ENCODE measurements at regions not wholly inside any gene's neighbourhood (a gene's known extent, or its start where the extent isn't known, plus 50 kb on each side); places are given as distances from the start of the nearest gene placed in this dataset.

DNA sequence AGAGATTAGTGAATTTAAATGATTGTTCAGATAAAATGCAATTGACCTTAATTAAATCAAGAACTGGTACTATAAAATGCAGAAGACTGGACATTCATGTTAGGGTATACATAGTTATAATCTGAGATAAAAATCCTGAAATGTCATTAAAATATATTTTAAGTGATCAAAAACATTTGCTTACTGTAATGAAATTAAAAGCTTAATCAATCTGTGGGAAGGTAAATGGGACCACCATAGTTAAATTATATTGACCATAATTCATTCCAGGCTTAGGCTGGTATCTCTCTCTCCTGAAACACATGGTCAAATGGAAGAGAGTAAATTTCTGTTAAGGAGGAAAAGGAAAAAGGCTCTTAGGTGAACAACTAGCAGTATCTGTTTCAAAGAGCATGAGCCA, 474.4 kb downstream of the C4orf33 start:
- Mint-ChIP-seq H3K27me3 (ENCODE audit: insufficient read depth) (no peaks in the 10 kb centered on the region), H3K36me3 (ENCODE audit: low read depth) (no peaks in the 10 kb centered on the region), H3K27ac (no peak overlapping the region), H3K4me3 (no peak overlapping the region), H3K9me3 (peaks cover 28% of the 10 kb centered on the region), H3K4me1 (ENCODE audit: low read depth) (no peaks in the 10 kb centered on the region)
- no peak for DNase-seq
- TF ChIP-seq, protein P1, sequence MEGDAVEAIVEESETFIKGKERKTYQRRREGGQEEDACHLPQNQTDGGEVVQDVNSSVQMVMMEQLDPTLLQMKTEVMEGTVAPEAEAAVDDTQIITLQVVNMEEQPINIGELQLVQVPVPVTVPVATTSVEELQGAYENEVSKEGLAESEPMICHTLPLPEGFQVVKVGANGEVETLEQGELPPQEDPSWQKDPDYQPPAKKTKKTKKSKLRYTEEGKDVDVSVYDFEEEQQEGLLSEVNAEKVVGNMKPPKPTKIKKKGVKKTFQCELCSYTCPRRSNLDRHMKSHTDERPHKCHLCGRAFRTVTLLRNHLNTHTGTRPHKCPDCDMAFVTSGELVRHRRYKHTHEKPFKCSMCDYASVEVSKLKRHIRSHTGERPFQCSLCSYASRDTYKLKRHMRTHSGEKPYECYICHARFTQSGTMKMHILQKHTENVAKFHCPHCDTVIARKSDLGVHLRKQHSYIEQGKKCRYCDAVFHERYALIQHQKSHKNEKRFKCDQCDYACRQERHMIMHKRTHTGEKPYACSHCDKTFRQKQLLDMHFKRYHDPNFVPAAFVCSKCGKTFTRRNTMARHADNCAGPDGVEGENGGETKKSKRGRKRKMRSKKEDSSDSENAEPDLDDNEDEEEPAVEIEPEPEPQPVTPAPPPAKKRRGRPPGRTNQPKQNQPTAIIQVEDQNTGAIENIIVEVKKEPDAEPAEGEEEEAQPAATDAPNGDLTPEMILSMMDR (IDR thresholded peaks at IDR 0.05) = no peak

DNA sequence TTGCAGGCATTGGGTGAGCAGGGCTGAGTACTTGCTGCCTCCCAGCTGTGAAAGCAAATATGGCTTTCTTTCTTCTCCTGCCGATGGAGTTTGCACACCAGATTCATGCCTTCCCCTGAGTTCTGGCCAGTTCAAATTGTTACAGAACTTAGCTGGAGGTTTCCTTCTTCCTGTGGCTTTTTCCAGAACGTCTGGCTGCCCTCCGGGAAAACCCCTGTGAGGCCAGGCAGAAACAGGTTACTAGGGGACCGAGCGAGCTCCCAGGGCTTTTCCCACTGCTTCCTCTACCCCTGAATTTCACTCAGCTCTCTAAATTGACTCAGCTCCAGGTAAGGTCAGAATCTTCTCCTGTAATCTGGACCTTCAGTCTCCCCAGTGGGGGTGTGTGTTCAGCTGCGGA, 482.4 kb downstream of the C4orf33 start:
- Mint-ChIP-seq H3K4me1 (ENCODE audit: low read depth) (no peaks in the 10 kb centered on the region), H3K27ac (no peak overlapping the region), H3K9me3 (peaks cover 43% of the 10 kb centered on the region), H3K27me3 (ENCODE audit: insufficient read depth) (no peaks in the 10 kb centered on the region; the same call in 1 of the 2 replicates), H3K4me3 (no peak overlapping the region), H3K36me3 (ENCODE audit: low read depth) (no peaks in the 10 kb centered on the region)
- TF ChIP-seq, protein P1 (IDR thresholded peaks at IDR 0.05) = no peak
- no peak for DNase-seq

DNA sequence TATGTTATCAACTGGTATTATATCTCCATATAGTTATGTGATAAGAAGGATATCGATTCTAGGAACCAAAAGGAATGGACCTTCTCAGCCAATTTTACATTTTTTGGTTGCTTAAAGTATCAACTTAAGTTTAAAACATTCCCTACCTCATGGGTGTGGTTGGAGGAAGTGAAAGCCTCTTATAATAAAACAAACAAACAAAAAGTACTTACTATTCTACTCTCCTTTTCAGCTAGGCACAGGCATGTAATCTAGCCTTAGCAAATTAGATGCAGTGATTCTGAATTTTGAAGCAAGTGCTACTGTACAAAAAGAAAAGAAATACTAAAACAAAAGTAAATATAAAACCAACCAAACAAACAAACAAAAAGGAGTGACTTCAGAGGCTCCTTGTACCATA, 485.4 kb downstream of the C4orf33 start:
- no peak overlapping the region for H3K4me3 Mint-ChIP-seq
- peaks cover 43% of the 10 kb centered on the region for H3K9me3 Mint-ChIP-seq
- no peak overlapping the region for H3K27ac Mint-ChIP-seq
- DNase-seq = no peak
- no peaks in the 10 kb centered on the region for H3K36me3 Mint-ChIP-seq (ENCODE audit: low read depth)
- TF ChIP-seq, protein P1 (IDR thresholded peaks at IDR 0.05) = no peak
- H3K27me3 Mint-ChIP-seq (ENCODE audit: insufficient read depth) = no peaks in the 10 kb centered on the region; the same call in 1 of the 2 replicates
- H3K4me1 Mint-ChIP-seq (ENCODE audit: low read depth) = no peaks in the 10 kb centered on the region

DNA sequence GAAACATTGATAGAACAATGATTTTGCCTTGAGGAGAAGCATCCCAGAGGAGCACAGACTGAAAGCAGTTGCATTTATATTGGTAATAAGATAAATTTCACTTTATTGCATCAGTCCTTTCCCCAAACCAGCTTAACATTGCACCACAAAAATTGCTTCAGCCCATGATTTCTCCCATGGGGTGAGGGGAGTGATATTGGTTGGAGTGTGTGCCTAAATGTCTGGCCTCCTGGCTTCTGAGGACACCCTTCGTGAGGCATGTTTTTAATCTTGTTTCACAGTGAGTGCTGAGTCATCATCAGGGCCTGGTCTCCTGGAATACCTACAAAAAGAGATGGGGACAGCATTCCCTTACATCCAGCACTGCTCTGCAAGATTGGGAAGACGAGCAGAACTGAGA, 487.9 kb downstream of the C4orf33 start:
- Mint-ChIP-seq H3K27me3 (ENCODE audit: insufficient read depth) (no peaks in the 10 kb centered on the region), H3K4me1 (ENCODE audit: low read depth) (no peaks in the 10 kb centered on the region), H3K27ac (no peak overlapping the region), H3K36me3 (ENCODE audit: low read depth) (no peaks in the 10 kb centered on the region), H3K9me3 (peaks cover 42% of the 10 kb centered on the region), H3K4me3 (no peak overlapping the region)
- TF ChIP-seq, protein P1 (IDR thresholded peaks at IDR 0.05) = no peak
- no peak for DNase-seq

DNA sequence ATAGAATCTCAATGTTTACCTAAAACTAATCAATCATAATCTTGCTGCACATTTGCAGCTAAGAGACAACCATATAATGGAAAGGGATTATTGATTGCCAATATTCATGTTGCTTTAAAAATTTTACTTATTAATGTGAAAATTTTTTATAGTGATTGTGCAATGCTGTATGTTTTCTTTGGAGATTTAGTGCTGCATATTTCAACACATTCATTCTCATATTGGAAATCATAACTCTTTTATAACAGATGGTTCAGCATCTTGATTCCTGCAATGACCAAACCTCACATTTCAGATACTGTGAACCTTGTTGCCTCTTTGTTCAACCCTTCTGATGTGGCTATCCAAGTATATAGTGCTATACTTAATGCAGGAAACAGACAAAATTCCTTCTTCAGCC, 502.6 kb downstream of the C4orf33 start:
- TF ChIP-seq, protein P1 (IDR thresholded peaks at IDR 0.05) = no peak
- H3K27ac Mint-ChIP-seq = no peak overlapping the region
- H3K4me3 Mint-ChIP-seq = no peak overlapping the region
- H3K9me3 Mint-ChIP-seq = peaks cover 21% of the 10 kb centered on the region
- no peaks in the 10 kb centered on the region; the same call in 1 of the 2 replicates for H3K27me3 Mint-ChIP-seq (ENCODE audit: insufficient read depth)
- H3K36me3 Mint-ChIP-seq (ENCODE audit: low read depth) = no peaks in the 10 kb centered on the region
- H3K4me1 Mint-ChIP-seq (ENCODE audit: low read depth) = no peaks in the 10 kb centered on the region
- DNase-seq = no peak

DNA sequence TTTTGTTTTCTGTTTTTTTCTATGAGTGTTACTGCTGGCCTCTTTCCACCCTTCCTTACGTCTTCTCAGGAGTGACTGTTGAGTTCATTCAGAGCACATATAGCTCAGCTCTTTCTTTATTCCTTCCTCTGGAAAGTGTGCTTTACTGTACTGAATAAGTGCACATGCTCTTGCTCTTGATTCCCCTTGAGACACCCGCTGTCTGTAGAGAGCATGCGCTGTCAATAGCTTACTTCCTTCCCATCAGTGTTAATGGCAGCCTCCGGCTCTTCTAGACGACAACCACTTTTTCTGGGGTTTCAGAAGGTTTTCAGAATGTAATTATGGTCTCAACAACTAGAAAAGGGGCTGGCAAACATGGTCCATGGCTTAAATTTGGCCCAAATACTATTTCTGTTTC, 504.9 kb downstream of the C4orf33 start:
- no peak for DNase-seq
- H3K4me1 Mint-ChIP-seq (ENCODE audit: low read depth) = no peaks in the 10 kb centered on the region
- no peaks in the 10 kb centered on the region; the same call in 1 of the 2 replicates for H3K27me3 Mint-ChIP-seq (ENCODE audit: insufficient read depth)
- H3K36me3 Mint-ChIP-seq (ENCODE audit: low read depth) = no peaks in the 10 kb centered on the region
- TF ChIP-seq, protein P1 (IDR thresholded peaks at IDR 0.05) = no peak
- no peak overlapping the region for H3K27ac Mint-ChIP-seq
- peaks cover 24% of the 10 kb centered on the region for H3K9me3 Mint-ChIP-seq
- no peak overlapping the region for H3K4me3 Mint-ChIP-seq
